GM19438 (cell line): ENCODE measurements at regions not wholly inside any gene's neighbourhood (a gene's known extent, or its start where the extent isn't known, plus 50 kb on each side); places are given as distances from the start of the nearest gene placed in this dataset.

Experiments
- ATAC-seq: cut with Tn5 transposase; IDR thresholded peaks from one replicate; pipeline ENCODE4 v1.9.1; 2021; ENCODE audit warnings: low read depth; ENCODE audit not compliant: unreplicated experiment

- no peak for ATAC-seq
Observed at GRCh38 chr18:78890388-78890787, 89.2 kb upstream of the SALL3 start.

GRCh38 chr18:78891185-78891762 is 88.3 kb upstream of the SALL3 start:
- no peak for ATAC-seq

- no peak for ATAC-seq
Observed at GRCh38 chr18:78892177-78892576, 87.4 kb upstream of the SALL3 start.

GRCh38 chr18:78892721-78893120 is 86.9 kb upstream of the SALL3 start:
- ATAC-seq: no peak

GRCh38 chr18:78893281-78894032 is 86.2 kb upstream of the SALL3 start:
- no peak for ATAC-seq

- no peak for ATAC-seq
Observed at GRCh38 chr18:78894033-78894305, 85.6 kb upstream of the SALL3 start.

GRCh38 chr18:78895207-78896001 is 84.2 kb upstream of the SALL3 start:
- no peak for ATAC-seq

- no peak for ATAC-seq
Observed at GRCh38 chr18:78896111-78896905, 83.3 kb upstream of the SALL3 start.

- ATAC-seq: no peak
Observed at GRCh38 chr18:78898066-78898465, 81.6 kb upstream of the SALL3 start.

GRCh38 chr18:78898635-78899034 is 81.0 kb upstream of the SALL3 start:
- ATAC-seq: no peak

GRCh38 chr18:78899241-78899640 is 80.4 kb upstream of the SALL3 start:
- ATAC-seq: no peak

- no peak for ATAC-seq
Observed at GRCh38 chr18:78900938-78901909, 78.4 kb upstream of the SALL3 start.

GRCh38 chr18:78901923-78902794 is 77.5 kb upstream of the SALL3 start:
- ATAC-seq: no peak

GRCh38 chr18:78902795-78903435 is 76.7 kb upstream of the SALL3 start:
- ATAC-seq: no peak

GRCh38 chr18:78903436-78904178 is 76.0 kb upstream of the SALL3 start:
- ATAC-seq: no peak

GRCh38 chr18:78904179-78904531 is 75.5 kb upstream of the SALL3 start:
- no peak for ATAC-seq

- ATAC-seq: no peak
Observed at GRCh38 chr18:78905334-78905733, 74.3 kb upstream of the SALL3 start.

GRCh38 chr18:78906066-78906465 is 73.6 kb upstream of the SALL3 start:
- ATAC-seq: no peak
